Liver (tissue), 8 donors: ENCODE measurements at regions not wholly inside any gene's neighbourhood (a gene's known extent, or its start where the extent isn't known, plus 50 kb on each side); places are given as distances from the start of the nearest gene placed in this dataset.

Source experiments
- DNase-seq: peaks from one replicate; pipeline ENCODE4 v3.0.0-alpha.2; 2017; ENCODE audit warnings: low spot score
- H3K27ac ChIP-seq, 2 donors: one replicate each; pipeline ENCODE4 v1.7.0; 2013; ENCODE audit warnings: inconsistent platforms in 2 of 2, low read length in 2 of 2, control low read depth in 1 of 2, low read depth in 1 of 2, mild to moderate bottlenecking in 1 of 2
- H3K27me3 ChIP-seq, 4 donors: one replicate each; pipeline versions ENCODE4 v1.6.1 to v1.7.0; 2013; ENCODE audit warnings: low read length in 3 of 4, inconsistent platforms in 1 of 4, mild to moderate bottlenecking in 1 of 4, moderate library complexity in 1 of 4; ENCODE audit not compliant: control insufficient read depth in 4 of 4, insufficient read depth in 4 of 4
- H3K36me3 ChIP-seq, 4 donors: one replicate each; pipeline versions ENCODE4 v1.6.1 to v1.7.0; 2013; ENCODE audit warnings: low read length in 3 of 4, mild to moderate bottlenecking in 3 of 4, low read depth in 1 of 4, moderate library complexity in 1 of 4; ENCODE audit not compliant: control insufficient read depth in 4 of 4, insufficient read depth in 3 of 4
- H3K4me1 ChIP-seq, 4 donors: one replicate each; pipeline versions ENCODE4 v1.6.1 to v1.7.0; 2013; ENCODE audit warnings: low read length in 3 of 4, mild to moderate bottlenecking in 3 of 4, moderate library complexity in 1 of 4; ENCODE audit not compliant: control insufficient read depth in 4 of 4, insufficient read depth in 4 of 4
- H3K4me3 ChIP-seq, 3 donors: one replicate each; pipeline versions ENCODE4 v1.6.1 to v1.7.0; 2013; ENCODE audit warnings: low read length in 3 of 3, control low read depth in 1 of 3, low read depth in 1 of 3, mild to moderate bottlenecking in 1 of 3
- H3K9ac ChIP-seq, 2 donors: one replicate each; pipeline ENCODE4 v1.7.0; 2013; ENCODE audit warnings: low read length in 2 of 2, mild to moderate bottlenecking in 2 of 2, moderate library complexity in 2 of 2, control low read depth in 1 of 2, low read depth in 1 of 2
- H3K9me3 ChIP-seq, 4 donors: one replicate each; pipeline versions ENCODE4 v1.6.1 to v1.7.0; 2013; ENCODE audit warnings: low read length in 3 of 4; ENCODE audit not compliant: control insufficient read depth in 4 of 4
- EGR1 ChIP-seq, 2 donors: IDR thresholded peaks; 2 replicates each; pipeline ENCODE4 v1.6.1; 2016 to 2018; ENCODE audit warnings: antibody characterized with exemption in 2 of 2, low read depth in 2 of 2
- FOXA2 ChIP-seq: IDR thresholded peaks from 2 replicates; pipeline ENCODE4 v1.6.1; 2016; ENCODE audit warnings: antibody characterized with exemption
- GABPA ChIP-seq, 2 donors: IDR thresholded peaks in 1 of 2; conservative IDR thresholded peaks in 1 of 2; 2 replicates each; pipeline ENCODE4 v1.6.1; 2016; ENCODE audit warnings: antibody characterized with exemption in 2 of 2, mild to moderate bottlenecking in 1 of 2, moderate library complexity in 1 of 2
- HNF4A ChIP-seq, 2 donors: conservative IDR thresholded peaks; 2 replicates each; pipeline ENCODE4 v1.6.1; 2016; ENCODE audit warnings: antibody characterized with exemption in 2 of 2, mild to moderate bottlenecking in 2 of 2
- HNF4G ChIP-seq: IDR thresholded peaks from 2 replicates; pipeline ENCODE4 v1.6.1; 2016; ENCODE audit warnings: antibody characterized with exemption
- JUND ChIP-seq, 2 donors: IDR thresholded peaks; 2 replicates each; pipeline ENCODE4 v1.6.1; 2016; ENCODE audit warnings: antibody characterized with exemption in 2 of 2
- NR2F2 ChIP-seq: IDR thresholded peaks from 2 replicates; pipeline ENCODE4 v1.6.1; 2016; ENCODE audit warnings: antibody characterized with exemption
- RAD21 ChIP-seq, 2 donors: IDR thresholded peaks; 2 replicates each; pipeline ENCODE4 v1.6.1; 2016; ENCODE audit warnings: antibody characterized with exemption in 2 of 2, mild to moderate bottlenecking in 2 of 2
- RXRA ChIP-seq, 2 donors: IDR thresholded peaks; 2 replicates each; pipeline ENCODE4 v1.6.1; 2017 to 2018; ENCODE audit warnings: antibody characterized with exemption in 2 of 2, mild to moderate bottlenecking in 1 of 2
- SP1 ChIP-seq: IDR thresholded peaks from 2 replicates; pipeline ENCODE4 v1.6.1; 2018; ENCODE audit warnings: antibody characterized with exemption, mild to moderate bottlenecking
- TAF1 ChIP-seq: conservative IDR thresholded peaks from 2 replicates; pipeline ENCODE4 v1.6.1; 2016; ENCODE audit warnings: antibody characterized with exemption, mild to moderate bottlenecking
- YY1 ChIP-seq: IDR thresholded peaks from 2 replicates; pipeline ENCODE4 v1.6.1; 2016; ENCODE audit warnings: antibody characterized with exemption, mild to moderate bottlenecking
- WGBS: extraction: QIAGEN DNeasy Blood & Tissue Kit; methylation state at CpG from one replicate; pipeline ENCODE4 v1.1.7; 2013; 5-methylcytosine and 5-hydroxymethylcytosine counted together
- TF ChIP-seq, protein P1 (sequence below): IDR thresholded peaks from 2 replicates; pipeline ENCODE4 v1.6.1; 2016; ENCODE audit warnings: antibody characterized with exemption
- TF ChIP-seq, protein P2 (sequence below): fragments of 150-350 bp; IDR thresholded peaks from 2 replicates; pipeline ENCODE4 v1.5.1; 2017; ENCODE audit warnings: improper control_type of control experiment, low read depth, low read length; ENCODE audit not compliant: missing input control
- TF ChIP-seq, protein P3 (sequence below): IDR thresholded peaks from 2 replicates; pipeline ENCODE4 v1.6.1; 2016; ENCODE audit warnings: antibody characterized with exemption
- TF ChIP-seq, protein P4 (sequence below): IDR thresholded peaks from 2 replicates; pipeline ENCODE4 v1.6.1; 2016; ENCODE audit warnings: antibody characterized with exemption, mild to moderate bottlenecking
- donor health status: healthy.
- donor health status: healthy.
- donor health status: healthy.
- donor health status: healthy.
- donor health status: healthy.

DNA sequence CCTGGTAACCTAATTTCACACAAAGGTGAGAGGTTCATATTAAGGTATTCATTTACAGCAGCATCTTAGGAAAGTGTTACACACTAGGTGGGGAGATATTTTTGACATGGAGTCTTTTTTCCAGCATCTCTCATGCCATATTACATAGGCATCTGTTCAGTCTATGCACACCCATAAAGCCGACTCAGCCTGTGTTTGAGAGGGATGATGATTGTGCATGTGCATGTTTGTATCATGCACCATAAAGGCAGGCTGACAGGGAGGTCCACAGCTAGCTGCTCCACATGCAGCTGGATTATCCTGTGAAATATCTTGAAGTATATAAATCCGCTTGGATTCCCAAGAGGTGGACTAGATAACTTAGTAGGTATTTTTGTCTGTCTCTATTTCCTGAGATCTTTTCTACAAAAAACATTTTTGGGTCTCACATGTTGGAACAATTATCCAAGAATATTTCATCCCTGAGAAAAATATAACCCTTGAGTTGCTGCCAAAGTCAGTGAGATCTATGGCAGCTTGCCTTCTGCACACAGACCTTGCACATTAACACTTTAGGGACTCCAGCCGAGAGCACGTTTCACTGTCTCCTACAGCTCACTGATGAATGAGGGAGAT is 288.4 kb upstream of the DPH6 start:
- H3K9me3 ChIP-seq, result no peaks in the 10 kb centered on the region
- WGBS, result 76% methylated on average over 4 of the region's 4 CpGs
- H3K27ac ChIP-seq, result no peak overlapping the region
- H3K27me3 ChIP-seq, result no peaks in the 10 kb centered on the region
- no peak for DNase-seq
- TF ChIP-seq EGR1 (IDR thresholded peaks at IDR 0.05; ENCODE audit: low read depth in 2 of 2) (no peak), SP1 (no peak), NR2F2 (no peak), RXRA (IDR thresholded peaks at IDR 0.05) (no peak), TAF1 (no peak), GABPA (IDR thresholded peaks at IDR 0.05 in 1 of 2, conservative IDR thresholded peaks at IDR 0.05 in 1 of 2) (no peak), FOXA2 (no peak), RAD21 (IDR thresholded peaks at IDR 0.05) (no peak), HNF4G (no peak), YY1 (no peak), HNF4A (conservative IDR thresholded peaks at IDR 0.05) (no peak), JUND (IDR thresholded peaks at IDR 0.05) (no peak)
- TF ChIP-seq, protein P1, sequence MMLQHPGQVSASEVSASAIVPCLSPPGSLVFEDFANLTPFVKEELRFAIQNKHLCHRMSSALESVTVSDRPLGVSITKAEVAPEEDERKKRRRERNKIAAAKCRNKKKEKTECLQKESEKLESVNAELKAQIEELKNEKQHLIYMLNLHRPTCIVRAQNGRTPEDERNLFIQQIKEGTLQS, result no peak
- TF ChIP-seq, protein P2, sequence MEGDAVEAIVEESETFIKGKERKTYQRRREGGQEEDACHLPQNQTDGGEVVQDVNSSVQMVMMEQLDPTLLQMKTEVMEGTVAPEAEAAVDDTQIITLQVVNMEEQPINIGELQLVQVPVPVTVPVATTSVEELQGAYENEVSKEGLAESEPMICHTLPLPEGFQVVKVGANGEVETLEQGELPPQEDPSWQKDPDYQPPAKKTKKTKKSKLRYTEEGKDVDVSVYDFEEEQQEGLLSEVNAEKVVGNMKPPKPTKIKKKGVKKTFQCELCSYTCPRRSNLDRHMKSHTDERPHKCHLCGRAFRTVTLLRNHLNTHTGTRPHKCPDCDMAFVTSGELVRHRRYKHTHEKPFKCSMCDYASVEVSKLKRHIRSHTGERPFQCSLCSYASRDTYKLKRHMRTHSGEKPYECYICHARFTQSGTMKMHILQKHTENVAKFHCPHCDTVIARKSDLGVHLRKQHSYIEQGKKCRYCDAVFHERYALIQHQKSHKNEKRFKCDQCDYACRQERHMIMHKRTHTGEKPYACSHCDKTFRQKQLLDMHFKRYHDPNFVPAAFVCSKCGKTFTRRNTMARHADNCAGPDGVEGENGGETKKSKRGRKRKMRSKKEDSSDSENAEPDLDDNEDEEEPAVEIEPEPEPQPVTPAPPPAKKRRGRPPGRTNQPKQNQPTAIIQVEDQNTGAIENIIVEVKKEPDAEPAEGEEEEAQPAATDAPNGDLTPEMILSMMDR, result no peak
- TF ChIP-seq, protein P3, sequence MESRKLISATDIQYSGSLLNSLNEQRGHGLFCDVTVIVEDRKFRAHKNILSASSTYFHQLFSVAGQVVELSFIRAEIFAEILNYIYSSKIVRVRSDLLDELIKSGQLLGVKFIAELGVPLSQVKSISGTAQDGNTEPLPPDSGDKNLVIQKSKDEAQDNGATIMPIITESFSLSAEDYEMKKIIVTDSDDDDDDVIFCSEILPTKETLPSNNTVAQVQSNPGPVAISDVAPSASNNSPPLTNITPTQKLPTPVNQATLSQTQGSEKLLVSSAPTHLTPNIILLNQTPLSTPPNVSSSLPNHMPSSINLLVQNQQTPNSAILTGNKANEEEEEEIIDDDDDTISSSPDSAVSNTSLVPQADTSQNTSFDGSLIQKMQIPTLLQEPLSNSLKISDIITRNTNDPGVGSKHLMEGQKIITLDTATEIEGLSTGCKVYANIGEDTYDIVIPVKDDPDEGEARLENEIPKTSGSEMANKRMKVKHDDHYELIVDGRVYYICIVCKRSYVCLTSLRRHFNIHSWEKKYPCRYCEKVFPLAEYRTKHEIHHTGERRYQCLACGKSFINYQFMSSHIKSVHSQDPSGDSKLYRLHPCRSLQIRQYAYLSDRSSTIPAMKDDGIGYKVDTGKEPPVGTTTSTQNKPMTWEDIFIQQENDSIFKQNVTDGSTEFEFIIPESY, result no peak
- TF ChIP-seq, protein P4, sequence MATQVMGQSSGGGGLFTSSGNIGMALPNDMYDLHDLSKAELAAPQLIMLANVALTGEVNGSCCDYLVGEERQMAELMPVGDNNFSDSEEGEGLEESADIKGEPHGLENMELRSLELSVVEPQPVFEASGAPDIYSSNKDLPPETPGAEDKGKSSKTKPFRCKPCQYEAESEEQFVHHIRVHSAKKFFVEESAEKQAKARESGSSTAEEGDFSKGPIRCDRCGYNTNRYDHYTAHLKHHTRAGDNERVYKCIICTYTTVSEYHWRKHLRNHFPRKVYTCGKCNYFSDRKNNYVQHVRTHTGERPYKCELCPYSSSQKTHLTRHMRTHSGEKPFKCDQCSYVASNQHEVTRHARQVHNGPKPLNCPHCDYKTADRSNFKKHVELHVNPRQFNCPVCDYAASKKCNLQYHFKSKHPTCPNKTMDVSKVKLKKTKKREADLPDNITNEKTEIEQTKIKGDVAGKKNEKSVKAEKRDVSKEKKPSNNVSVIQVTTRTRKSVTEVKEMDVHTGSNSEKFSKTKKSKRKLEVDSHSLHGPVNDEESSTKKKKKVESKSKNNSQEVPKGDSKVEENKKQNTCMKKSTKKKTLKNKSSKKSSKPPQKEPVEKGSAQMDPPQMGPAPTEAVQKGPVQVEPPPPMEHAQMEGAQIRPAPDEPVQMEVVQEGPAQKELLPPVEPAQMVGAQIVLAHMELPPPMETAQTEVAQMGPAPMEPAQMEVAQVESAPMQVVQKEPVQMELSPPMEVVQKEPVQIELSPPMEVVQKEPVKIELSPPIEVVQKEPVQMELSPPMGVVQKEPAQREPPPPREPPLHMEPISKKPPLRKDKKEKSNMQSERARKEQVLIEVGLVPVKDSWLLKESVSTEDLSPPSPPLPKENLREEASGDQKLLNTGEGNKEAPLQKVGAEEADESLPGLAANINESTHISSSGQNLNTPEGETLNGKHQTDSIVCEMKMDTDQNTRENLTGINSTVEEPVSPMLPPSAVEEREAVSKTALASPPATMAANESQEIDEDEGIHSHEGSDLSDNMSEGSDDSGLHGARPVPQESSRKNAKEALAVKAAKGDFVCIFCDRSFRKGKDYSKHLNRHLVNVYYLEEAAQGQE, result no peak
- H3K9ac ChIP-seq, result no peak overlapping the region
- no peaks in the 10 kb centered on the region for H3K4me1 ChIP-seq
- no peaks in the 10 kb centered on the region for H3K36me3 ChIP-seq
- no peak overlapping the region for H3K4me3 ChIP-seq

DNA sequence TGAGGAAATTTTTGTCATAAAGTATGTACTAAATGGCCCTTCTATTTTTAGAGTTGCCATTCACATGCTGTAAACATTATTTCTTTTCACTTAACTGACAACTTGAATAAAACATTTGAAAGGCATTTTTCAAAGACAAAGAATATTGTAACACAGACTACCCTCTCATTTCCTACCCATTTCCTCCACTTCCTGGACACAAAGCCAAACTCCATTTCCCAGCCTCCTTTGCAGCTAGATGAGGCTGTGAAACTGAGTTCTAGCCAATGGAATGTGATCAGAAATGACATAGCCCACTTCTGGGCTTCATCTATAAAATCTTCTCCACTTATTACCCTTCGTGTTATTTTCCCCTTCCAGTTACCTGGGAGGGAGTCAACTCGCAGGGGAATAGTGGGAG is 288.9 kb upstream of the DPH6 start:
- no peak overlapping the region for H3K27ac ChIP-seq
- H3K4me3 ChIP-seq, result no peak overlapping the region
- H3K27me3 ChIP-seq, result no peaks in the 10 kb centered on the region
- no peaks in the 10 kb centered on the region for H3K9me3 ChIP-seq
- no peak overlapping the region for H3K9ac ChIP-seq
- no peaks in the 10 kb centered on the region for H3K4me1 ChIP-seq
- DNase-seq, result no peak
- WGBS, result 90% methylated on average over 2 of the region's 2 CpGs
- no peak for TF ChIP-seq GABPA (IDR thresholded peaks at IDR 0.05 in 1 of 2, conservative IDR thresholded peaks at IDR 0.05 in 1 of 2)
- H3K36me3 ChIP-seq, result no peaks in the 10 kb centered on the region
